Bronchial epithelial cell (primary cell): ENCODE measurements at regions not wholly inside any gene's neighbourhood (a gene's known extent, or its start where the extent isn't known, plus 50 kb on each side); places are given as distances from the start of the nearest gene placed in this dataset.

ENCODE experiments used
- DNase-seq: peaks from one replicate; pipeline ENCODE4 v3.0.0-alpha.2; 2010; ENCODE audit warnings: low read depth
- FAIRE-seq: peaks from 2 replicates; lab custom pipeline; 2011; peaks lifted over from hg19 to GRCh38; lab: Jason Lieb, UNC
- H3K27me3 ChIP-seq: 2 replicates; pipeline ENCODE4 v1.5.1; 2011; ENCODE audit warnings: low read length; ENCODE audit not compliant: control insufficient read depth, insufficient read depth
- H3K36me3 ChIP-seq: 2 replicates; pipeline ENCODE4 v1.5.1; 2011; ENCODE audit warnings: low read length; ENCODE audit not compliant: control insufficient read depth, insufficient read depth
- H3K4me3 ChIP-seq: 2 replicates; pipeline ENCODE4 v1.5.1; 2011; ENCODE audit warnings: mild to moderate bottlenecking, low read depth, low read length, control low read depth
- CTCF ChIP-seq: IDR thresholded peaks from 2 replicates; pipeline ENCODE4 v1.5.1; 2011; ENCODE audit warnings: mild to moderate bottlenecking, moderate library complexity, low read length, control low read depth, inconsistent platforms; ENCODE audit not compliant: insufficient read depth, severe bottlenecking

DNA sequence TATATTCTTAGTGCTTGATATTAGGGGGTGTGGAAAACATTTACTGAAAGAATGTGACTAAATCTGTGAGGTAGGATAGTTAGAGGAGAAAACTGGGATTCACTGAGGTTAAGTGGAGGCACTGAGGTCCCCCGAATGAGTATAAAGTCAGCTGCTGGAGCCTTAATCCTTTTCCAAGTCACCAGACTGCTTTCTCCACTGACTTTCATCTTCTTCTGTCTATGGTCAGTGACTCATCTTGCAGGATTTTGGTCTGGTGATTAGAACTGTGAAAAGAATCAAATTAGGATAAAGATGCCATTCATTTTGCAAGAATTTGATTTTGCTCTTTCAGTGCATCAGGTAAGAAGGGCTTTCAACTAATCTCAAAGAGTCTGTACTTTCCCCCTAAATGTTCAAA lies 89.3 kb upstream of the ALDH1A1 start:
- Histone ChIP-seq H3K27me3 (peaks cover 2% of the 10 kb centered on the region), H3K4me3 (no peak overlapping the region), H3K36me3 (no peaks in the 10 kb centered on the region)
- DNase-seq (peak; percentile 20), FAIRE-seq (no peak)
- TF ChIP-seq CTCF: no peak

DNA sequence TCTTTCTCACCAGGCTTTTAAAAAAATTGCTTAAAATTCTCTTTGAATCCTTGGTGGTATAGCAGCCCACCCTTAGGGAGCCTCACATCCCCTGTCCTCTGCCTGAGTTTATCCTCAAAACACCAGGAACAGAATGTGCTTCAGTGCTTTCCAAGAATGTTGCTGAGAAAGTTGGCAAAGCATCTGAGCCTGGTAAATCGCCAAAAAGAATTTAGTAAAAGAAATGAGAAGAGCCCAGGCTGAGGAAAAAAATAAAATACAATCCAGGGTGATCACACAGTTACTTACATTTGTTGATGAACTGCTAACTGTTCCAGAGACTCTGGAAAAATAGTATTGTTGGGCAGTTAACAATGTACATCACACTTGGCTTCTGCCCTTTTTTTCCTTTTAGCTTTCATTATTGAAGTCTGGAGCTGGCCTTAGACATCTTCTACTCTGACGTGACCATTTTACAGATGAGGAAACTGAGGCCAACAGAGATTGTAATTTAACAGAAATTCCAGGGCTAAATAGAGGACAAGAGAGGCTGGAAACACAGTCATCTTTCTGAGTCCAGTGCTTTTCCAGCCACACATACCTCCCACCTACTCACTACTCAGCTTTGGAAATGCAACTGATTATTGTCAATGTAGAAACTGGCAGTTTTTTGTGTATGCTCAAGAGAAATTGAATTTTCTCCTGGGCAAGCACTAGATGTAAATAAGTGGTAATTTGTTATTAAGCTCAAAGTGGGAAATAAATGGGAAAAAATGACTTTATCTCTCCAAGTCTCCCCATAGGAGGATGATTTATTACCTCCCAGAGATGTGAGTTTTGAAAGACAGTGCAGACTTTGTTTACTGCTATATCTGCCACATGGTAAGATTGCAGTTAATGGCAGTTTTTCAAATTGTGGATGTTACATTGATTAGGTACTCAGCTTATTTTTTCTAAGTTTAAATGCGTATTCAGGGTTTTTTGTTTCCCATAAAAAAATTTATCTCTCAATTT lies 86.7 kb upstream of the ALDH1A1 start:
- no peak for FAIRE-seq
- no peak overlapping the region for H3K4me3 ChIP-seq
- H3K27me3 ChIP-seq: peaks cover 2% of the 10 kb centered on the region
- no peaks in the 10 kb centered on the region for H3K36me3 ChIP-seq
- TF ChIP-seq CTCF: no peak
- no peak for DNase-seq

DNA sequence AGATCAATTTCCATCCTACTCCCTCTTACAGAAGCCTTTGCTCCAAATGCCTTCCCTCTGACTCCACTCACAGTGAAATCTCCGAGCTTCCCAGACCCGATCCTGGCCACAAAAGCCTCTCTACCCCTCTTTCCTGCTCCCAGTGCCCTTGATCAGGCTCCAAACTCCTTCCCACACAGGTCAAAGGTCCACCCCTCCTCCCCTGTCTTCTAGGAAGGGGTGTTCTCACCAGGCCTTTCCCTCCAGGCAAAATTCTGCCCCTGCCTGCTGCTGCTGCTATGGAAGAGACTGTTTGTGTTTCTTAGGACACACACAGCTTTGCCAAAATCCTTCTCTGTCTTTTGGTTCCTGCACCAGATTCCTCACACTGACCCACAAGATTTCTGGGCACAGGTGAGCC lies 85.8 kb upstream of the ALDH1A1 start:
- FAIRE-seq (no peak), DNase-seq (no peak)
- no peaks in the 10 kb centered on the region for H3K36me3 ChIP-seq
- TF ChIP-seq CTCF: no peak
- H3K4me3 ChIP-seq: no peak overlapping the region
- H3K27me3 ChIP-seq: peaks cover 2% of the 10 kb centered on the region

GRCh38 chr9:73038089-73038509 lies 85.2 kb upstream of the ALDH1A1 start:
- H3K27me3 ChIP-seq: peaks cover 2% of the 10 kb centered on the region
- no peaks in the 10 kb centered on the region for H3K36me3 ChIP-seq
- TF ChIP-seq CTCF: no peak
- DNase-seq (no peak), FAIRE-seq (no peak)
- no peak overlapping the region for H3K4me3 ChIP-seq

- no peak overlapping the region for H3K4me3 ChIP-seq
- peaks cover under 1% of the 10 kb centered on the region for H3K27me3 ChIP-seq
- TF ChIP-seq CTCF: no peak
- DNase-seq (peak; percentile 42), FAIRE-seq (no peak)
- H3K36me3 ChIP-seq: no peaks in the 10 kb centered on the region
Measured at GRCh38 chr9:73037613-73038012, 84.8 kb upstream of the ALDH1A1 start.
